ENCODE measurements at regions not wholly inside any gene's neighbourhood (a gene's known extent, or its start where the extent isn't known, plus 50 kb on each side); places are given as distances from the start of the nearest gene placed in this dataset.

- no peaks in the 10 kb centered on the region for H3K9me3 Mint-ChIP-seq
- H3K4me3 Mint-ChIP-seq, result no peak overlapping the region
- Histone ChIP-seq H3K27ac (ENCODE audit: low read depth) (no peak overlapping the region), H3F3A (replicated peaks; ENCODE audit: low read depth) (no peaks in the 10 kb centered on the region), H4K20me1 (replicated peaks; ENCODE audit: insufficient read depth) (no peaks in the 10 kb centered on the region), H2AFZ (no peak overlapping the region), H3K9me2 (ENCODE audit: insufficient read depth) (peaks cover 8% of the 10 kb centered on the region), H3K27me3 (ENCODE audit: insufficient read depth) (no peaks in the 10 kb centered on the region), H3K4me3 (no peak overlapping the region), H3K79me2 (replicated peaks; ENCODE audit: insufficient read depth) (no peaks in the 10 kb centered on the region), H3K4me2 (no peak overlapping the region), H3K36me3 (ENCODE audit: insufficient read depth) (no peaks in the 10 kb centered on the region), H3K4me1 (ENCODE audit: insufficient read depth) (no peaks in the 10 kb centered on the region)
- DNase-seq (ENCODE audit: low spot score), result no peak
- H3K27me3 Mint-ChIP-seq (ENCODE audit: insufficient read depth, low read depth, poor library complexity), result no peaks in the 10 kb centered on the region
- no peaks in the 10 kb centered on the region for H3K36me3 Mint-ChIP-seq (ENCODE audit: low read depth)
- ATAC-seq, result no peak
- TF ChIP-seq NANOG (IDR thresholded peaks at IDR 0.05; ENCODE audit: borderline replicate concordance) (no peak), JUNB (IDR thresholded peaks at IDR 0.05; ENCODE audit: unreplicated experiment) (no peak), EZH2 (IDR thresholded peaks at IDR 0.05; ENCODE audit: low read depth, unreplicated experiment) (no peak), STAT1 (IDR thresholded peaks at IDR 0.05; ENCODE audit: unreplicated experiment) (no peak), ZNF114 (CRISPR knock-in tag; IDR thresholded peaks at IDR 0.05) (no peak), REST (IDR thresholded peaks at IDR 0.05; ENCODE audit: unreplicated experiment) (no peak), CTCF (conservative IDR thresholded peaks at IDR 0.05; ENCODE audit: low read depth in 2 of 2) (no peak), ZNF331 (CRISPR knock-in tag; IDR thresholded peaks at IDR 0.05; ENCODE audit: low read depth) (no peak), CREB1 (CRISPR knock-in tag; IDR thresholded peaks at IDR 0.05; ENCODE audit: low read depth) (no peak), EZH2phosphoT487 (IDR thresholded peaks at IDR 0.05; ENCODE audit: unreplicated experiment) (no peak), POLR2AphosphoS5 (IDR thresholded peaks at IDR 0.05; ENCODE audit: low read depth) (no peak)
- TF ChIP-seq, protein P1, sequence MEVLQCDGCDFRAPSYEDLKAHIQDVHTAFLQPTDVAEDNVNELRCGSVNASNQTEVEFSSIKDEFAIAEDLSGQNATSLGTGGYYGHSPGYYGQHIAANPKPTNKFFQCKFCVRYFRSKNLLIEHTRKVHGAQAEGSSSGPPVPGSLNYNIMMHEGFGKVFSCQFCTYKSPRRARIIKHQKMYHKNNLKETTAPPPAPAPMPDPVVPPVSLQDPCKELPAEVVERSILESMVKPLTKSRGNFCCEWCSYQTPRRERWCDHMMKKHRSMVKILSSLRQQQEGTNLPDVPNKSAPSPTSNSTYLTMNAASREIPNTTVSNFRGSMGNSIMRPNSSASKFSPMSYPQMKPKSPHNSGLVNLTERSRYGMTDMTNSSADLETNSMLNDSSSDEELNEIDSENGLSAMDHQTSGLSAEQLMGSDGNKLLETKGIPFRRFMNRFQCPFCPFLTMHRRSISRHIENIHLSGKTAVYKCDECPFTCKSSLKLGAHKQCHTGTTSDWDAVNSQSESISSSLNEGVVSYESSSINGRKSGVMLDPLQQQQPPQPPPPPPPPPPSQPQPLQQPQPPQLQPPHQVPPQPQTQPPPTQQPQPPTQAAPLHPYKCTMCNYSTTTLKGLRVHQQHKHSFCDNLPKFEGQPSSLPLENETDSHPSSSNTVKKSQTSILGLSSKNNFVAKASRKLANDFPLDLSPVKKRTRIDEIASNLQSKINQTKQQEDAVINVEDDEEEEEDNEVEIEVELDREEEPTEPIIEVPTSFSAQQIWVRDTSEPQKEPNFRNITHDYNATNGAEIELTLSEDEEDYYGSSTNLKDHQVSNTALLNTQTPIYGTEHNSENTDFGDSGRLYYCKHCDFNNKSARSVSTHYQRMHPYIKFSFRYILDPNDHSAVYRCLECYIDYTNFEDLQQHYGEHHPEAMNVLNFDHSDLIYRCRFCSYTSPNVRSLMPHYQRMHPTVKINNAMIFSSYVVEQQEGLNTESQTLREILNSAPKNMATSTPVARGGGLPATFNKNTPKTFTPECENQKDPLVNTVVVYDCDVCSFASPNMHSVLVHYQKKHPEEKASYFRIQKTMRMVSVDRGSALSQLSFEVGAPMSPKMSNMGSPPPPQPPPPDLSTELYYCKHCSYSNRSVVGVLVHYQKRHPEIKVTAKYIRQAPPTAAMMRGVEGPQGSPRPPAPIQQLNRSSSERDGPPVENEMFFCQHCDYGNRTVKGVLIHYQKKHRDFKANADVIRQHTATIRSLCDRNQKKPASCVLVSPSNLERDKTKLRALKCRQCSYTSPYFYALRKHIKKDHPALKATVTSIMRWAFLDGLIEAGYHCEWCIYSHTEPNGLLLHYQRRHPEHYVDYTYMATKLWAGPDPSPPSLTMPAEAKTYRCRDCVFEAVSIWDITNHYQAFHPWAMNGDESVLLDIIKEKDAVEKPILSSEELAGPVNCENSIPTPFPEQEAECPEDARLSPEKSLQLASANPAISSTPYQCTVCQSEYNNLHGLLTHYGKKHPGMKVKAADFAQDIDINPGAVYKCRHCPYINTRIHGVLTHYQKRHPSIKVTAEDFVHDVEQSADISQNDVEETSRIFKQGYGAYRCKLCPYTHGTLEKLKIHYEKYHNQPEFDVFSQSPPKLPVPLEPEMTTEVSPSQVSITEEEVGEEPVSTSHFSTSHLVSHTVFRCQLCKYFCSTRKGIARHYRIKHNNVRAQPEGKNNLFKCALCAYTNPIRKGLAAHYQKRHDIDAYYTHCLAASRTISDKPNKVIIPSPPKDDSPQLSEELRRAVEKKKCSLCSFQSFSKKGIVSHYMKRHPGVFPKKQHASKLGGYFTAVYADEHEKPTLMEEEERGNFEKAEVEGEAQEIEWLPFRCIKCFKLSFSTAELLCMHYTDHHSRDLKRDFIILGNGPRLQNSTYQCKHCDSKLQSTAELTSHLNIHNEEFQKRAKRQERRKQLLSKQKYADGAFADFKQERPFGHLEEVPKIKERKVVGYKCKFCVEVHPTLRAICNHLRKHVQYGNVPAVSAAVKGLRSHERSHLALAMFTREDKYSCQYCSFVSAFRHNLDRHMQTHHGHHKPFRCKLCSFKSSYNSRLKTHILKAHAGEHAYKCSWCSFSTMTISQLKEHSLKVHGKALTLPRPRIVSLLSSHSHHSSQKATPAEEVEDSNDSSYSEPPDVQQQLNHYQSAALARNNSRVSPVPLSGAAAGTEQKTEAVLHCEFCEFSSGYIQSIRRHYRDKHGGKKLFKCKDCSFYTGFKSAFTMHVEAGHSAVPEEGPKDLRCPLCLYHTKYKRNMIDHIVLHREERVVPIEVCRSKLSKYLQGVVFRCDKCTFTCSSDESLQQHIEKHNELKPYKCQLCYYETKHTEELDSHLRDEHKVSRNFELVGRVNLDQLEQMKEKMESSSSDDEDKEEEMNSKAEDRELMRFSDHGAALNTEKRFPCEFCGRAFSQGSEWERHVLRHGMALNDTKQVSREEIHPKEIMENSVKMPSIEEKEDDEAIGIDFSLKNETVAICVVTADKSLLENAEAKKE (CRISPR knock-in tag; IDR thresholded peaks at IDR 0.05), result no peak
- TF ChIP-seq, protein P2, sequence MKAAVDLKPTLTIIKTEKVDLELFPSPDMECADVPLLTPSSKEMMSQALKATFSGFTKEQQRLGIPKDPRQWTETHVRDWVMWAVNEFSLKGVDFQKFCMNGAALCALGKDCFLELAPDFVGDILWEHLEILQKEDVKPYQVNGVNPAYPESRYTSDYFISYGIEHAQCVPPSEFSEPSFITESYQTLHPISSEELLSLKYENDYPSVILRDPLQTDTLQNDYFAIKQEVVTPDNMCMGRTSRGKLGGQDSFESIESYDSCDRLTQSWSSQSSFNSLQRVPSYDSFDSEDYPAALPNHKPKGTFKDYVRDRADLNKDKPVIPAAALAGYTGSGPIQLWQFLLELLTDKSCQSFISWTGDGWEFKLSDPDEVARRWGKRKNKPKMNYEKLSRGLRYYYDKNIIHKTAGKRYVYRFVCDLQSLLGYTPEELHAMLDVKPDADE (IDR thresholded peaks at IDR 0.05), result no peak
- no peak overlapping the region for H3K27ac Mint-ChIP-seq
- peaks cover 2% of the 10 kb centered on the region; the same call in 1 of the 3 replicates for H3K4me1 Mint-ChIP-seq
Measured at GRCh38 chr10:62736168-62736546, 68.4 kb upstream of the ADO start.
